Neural cell (in vitro differentiated cells): ENCODE measurements at regions not wholly inside any gene's neighbourhood (a gene's known extent, or its start where the extent isn't known, plus 50 kb on each side); places are given as distances from the start of the nearest gene placed in this dataset.

Source experiments
- H2AFZ ChIP-seq: fragments of 200-600, 300-800 bp; sonication (generic), shearing (Covaris generic); 2 replicates; pipeline ENCODE4 v1.6.0; 2014; ENCODE audit warnings: low read depth, mild to moderate bottlenecking, antibody characterized with exemption, low read length, moderate library complexity
- H3F3A ChIP-seq: fragments of 200-600 bp; shearing (Covaris generic); 2 replicates; pipeline ENCODE4 v1.6.1; 2016; ENCODE audit warnings: mild to moderate bottlenecking, moderate library complexity, mixed read lengths, antibody characterized with exemption, low read length; ENCODE audit not compliant: insufficient read depth, poor library complexity, severe bottlenecking
- H3K27ac ChIP-seq: fragments of 200-600, 300-800 bp; sonication (generic), shearing (Covaris generic); 2 replicates; pipeline ENCODE4 v1.5.1; 2014; ENCODE audit warnings: mild to moderate bottlenecking, low read length, moderate library complexity
- H3K27me3 ChIP-seq: fragments of 300-800, 200-600 bp; sonication (generic), shearing (Covaris generic); 2 replicates; pipeline ENCODE4 v1.6.0; 2014; ENCODE audit warnings: mild to moderate bottlenecking, low read depth, low read length, moderate library complexity; ENCODE audit not compliant: insufficient read depth
- H3K36me3 ChIP-seq: fragments of 300-800, 200-600 bp; sonication (generic), shearing (Covaris generic); 2 replicates; pipeline ENCODE4 v1.5.1; 2014; ENCODE audit warnings: mild to moderate bottlenecking, antibody characterized with exemption, low read length, moderate library complexity; ENCODE audit not compliant: insufficient read depth
- H3K4me2 ChIP-seq: fragments of 300-800, 200-600 bp; sonication (generic), shearing (Covaris generic); 2 replicates; pipeline ENCODE4 v1.6.0; 2014; ENCODE audit warnings: mild to moderate bottlenecking, low read length
- H3K4me3 ChIP-seq: fragments of 300-800, 200-600 bp; sonication (generic), shearing (Covaris generic); 2 replicates; pipeline ENCODE4 v1.5.1; 2014; ENCODE audit warnings: mild to moderate bottlenecking, low read length, moderate library complexity
- H3K79me2 ChIP-seq: fragments of 200-600 bp; shearing (Covaris generic); replicated peaks from 2 replicates; pipeline ENCODE4 v1.6.0; 2014; ENCODE audit warnings: mild to moderate bottlenecking, low read length, moderate library complexity; ENCODE audit not compliant: insufficient read depth
- H3K9ac ChIP-seq: fragments of 300-800, 200-600 bp; sonication (generic), shearing (Covaris generic); 2 replicates; pipeline ENCODE4 v1.6.1; 2016; ENCODE audit warnings: mild to moderate bottlenecking, low read length, mixed read lengths
- H3K9me2 ChIP-seq: fragments of 200-600 bp; shearing (Covaris generic); 2 replicates; pipeline ENCODE4 v1.6.1; 2016; ENCODE audit warnings: mild to moderate bottlenecking, low read length, mixed read lengths; ENCODE audit not compliant: insufficient read depth
- H3K9me3 ChIP-seq: fragments of 200-600, 300-800 bp; sonication (generic), shearing (Covaris generic); 2 replicates; pipeline ENCODE4 v1.6.1; 2016; ENCODE audit warnings: mild to moderate bottlenecking, mixed run types, low read length, moderate library complexity, mixed read lengths
- H4K20me1 ChIP-seq: fragments of 200-600 bp; shearing (Covaris generic); 2 replicates; pipeline ENCODE4 v1.6.1; 2016; ENCODE audit warnings: mild to moderate bottlenecking, mixed run types; ENCODE audit not compliant: insufficient read depth
- CTCF ChIP-seq: fragments of 450-650 bp; IDR thresholded peaks from 2 replicates; pipeline ENCODE4 v1.5.1; 2014; ENCODE audit warnings: antibody characterized with exemption, mild to moderate bottlenecking, moderate library complexity; ENCODE audit not compliant: poor library complexity, severe bottlenecking
- EP300 ChIP-seq: fragments of 450-650 bp; conservative IDR thresholded peaks from 2 replicates; pipeline ENCODE4 v1.6.1; 2014; ENCODE audit warnings: antibody characterized with exemption, mild to moderate bottlenecking, moderate library complexity; ENCODE audit not compliant: poor library complexity, severe bottlenecking
- EZH2 ChIP-seq: fragments of 200-600, 300-800 bp; shearing (Covaris generic), sonication (generic); IDR thresholded peaks from 2 replicates; pipeline ENCODE4 v1.6.1; 2014; ENCODE audit warnings: antibody characterized with exemption, low read length, borderline replicate concordance, mild to moderate bottlenecking; ENCODE audit not compliant: insufficient read depth, poor library complexity, severe bottlenecking
- MXI1 ChIP-seq: fragments of 450-650 bp; conservative IDR thresholded peaks from 2 replicates; pipeline ENCODE4 v1.6.1; 2014; ENCODE audit warnings: antibody characterized with exemption, mild to moderate bottlenecking; ENCODE audit not compliant: poor library complexity, severe bottlenecking
- POLR2AphosphoS5 ChIP-seq: IDR thresholded peaks from 2 replicates; pipeline ENCODE4 v1.6.1; 2012
- RAD21 ChIP-seq: fragments of 450-650 bp; conservative IDR thresholded peaks from 2 replicates; pipeline ENCODE4 v1.6.1; 2014; ENCODE audit warnings: antibody characterized with exemption, mild to moderate bottlenecking, moderate library complexity
- SMC3 ChIP-seq: fragments of 450-650 bp; conservative IDR thresholded peaks from 2 replicates; pipeline ENCODE4 v1.6.1; 2014; ENCODE audit warnings: antibody characterized with exemption, mild to moderate bottlenecking, moderate library complexity; ENCODE audit not compliant: poor library complexity
- TAF1 ChIP-seq: IDR thresholded peaks from 2 replicates; pipeline ENCODE4 v1.6.1; 2012; ENCODE audit warnings: low read depth
- TF ChIP-seq, protein P1 (sequence below): IDR thresholded peaks from 2 replicates; pipeline ENCODE4 v1.6.1; 2012; ENCODE audit warnings: borderline replicate concordance

DNA sequence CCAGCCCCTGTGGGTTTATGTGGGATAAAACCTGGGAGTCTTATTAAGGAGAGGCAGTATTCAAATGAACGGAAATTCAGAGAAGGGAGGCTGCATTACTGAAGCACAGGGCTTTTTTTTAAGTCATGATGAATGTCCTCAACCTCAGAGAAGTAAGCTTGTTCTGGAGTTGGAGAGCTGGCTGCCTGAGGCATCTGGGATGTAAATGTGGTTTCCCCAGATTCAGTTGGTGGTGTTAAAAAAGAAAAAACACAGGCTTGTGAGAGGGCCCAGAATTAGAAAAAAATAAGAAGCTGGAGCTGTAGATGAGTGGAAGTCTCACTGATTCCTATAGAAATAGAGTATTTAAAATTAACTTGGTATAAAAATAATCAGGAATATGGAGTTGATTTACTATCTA is 64.0 kb upstream of the GPR12 start:
- Histone ChIP-seq H3K27me3 (no peaks in the 10 kb centered on the region), H3K4me2 (no peak overlapping the region), H3K9me3 (no peaks in the 10 kb centered on the region), H3K9ac (no peak overlapping the region), H3K36me3 (no peaks in the 10 kb centered on the region), H4K20me1 (no peaks in the 10 kb centered on the region), H3K79me2 (no peaks in the 10 kb centered on the region), H2AFZ (no peak overlapping the region), H3K27ac (no peak overlapping the region), H3K4me3 (no peak overlapping the region), H3K9me2 (no peaks in the 10 kb centered on the region), H3F3A (no peaks in the 10 kb centered on the region)
- TF ChIP-seq TAF1 = no peak
- TF ChIP-seq MXI1 = no peak
- TF ChIP-seq EP300 = no peak
- no peak for TF ChIP-seq CTCF
- TF ChIP-seq POLR2AphosphoS5 = no peak
- no peak for TF ChIP-seq EZH2
- no peak for TF ChIP-seq SMC3
- no peak for TF ChIP-seq RAD21
- TF ChIP-seq, protein P1, sequence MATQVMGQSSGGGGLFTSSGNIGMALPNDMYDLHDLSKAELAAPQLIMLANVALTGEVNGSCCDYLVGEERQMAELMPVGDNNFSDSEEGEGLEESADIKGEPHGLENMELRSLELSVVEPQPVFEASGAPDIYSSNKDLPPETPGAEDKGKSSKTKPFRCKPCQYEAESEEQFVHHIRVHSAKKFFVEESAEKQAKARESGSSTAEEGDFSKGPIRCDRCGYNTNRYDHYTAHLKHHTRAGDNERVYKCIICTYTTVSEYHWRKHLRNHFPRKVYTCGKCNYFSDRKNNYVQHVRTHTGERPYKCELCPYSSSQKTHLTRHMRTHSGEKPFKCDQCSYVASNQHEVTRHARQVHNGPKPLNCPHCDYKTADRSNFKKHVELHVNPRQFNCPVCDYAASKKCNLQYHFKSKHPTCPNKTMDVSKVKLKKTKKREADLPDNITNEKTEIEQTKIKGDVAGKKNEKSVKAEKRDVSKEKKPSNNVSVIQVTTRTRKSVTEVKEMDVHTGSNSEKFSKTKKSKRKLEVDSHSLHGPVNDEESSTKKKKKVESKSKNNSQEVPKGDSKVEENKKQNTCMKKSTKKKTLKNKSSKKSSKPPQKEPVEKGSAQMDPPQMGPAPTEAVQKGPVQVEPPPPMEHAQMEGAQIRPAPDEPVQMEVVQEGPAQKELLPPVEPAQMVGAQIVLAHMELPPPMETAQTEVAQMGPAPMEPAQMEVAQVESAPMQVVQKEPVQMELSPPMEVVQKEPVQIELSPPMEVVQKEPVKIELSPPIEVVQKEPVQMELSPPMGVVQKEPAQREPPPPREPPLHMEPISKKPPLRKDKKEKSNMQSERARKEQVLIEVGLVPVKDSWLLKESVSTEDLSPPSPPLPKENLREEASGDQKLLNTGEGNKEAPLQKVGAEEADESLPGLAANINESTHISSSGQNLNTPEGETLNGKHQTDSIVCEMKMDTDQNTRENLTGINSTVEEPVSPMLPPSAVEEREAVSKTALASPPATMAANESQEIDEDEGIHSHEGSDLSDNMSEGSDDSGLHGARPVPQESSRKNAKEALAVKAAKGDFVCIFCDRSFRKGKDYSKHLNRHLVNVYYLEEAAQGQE = no peak

- Histone ChIP-seq H3K79me2 (no peaks in the 10 kb centered on the region), H4K20me1 (no peaks in the 10 kb centered on the region), H3K27me3 (no peaks in the 10 kb centered on the region), H3K4me2 (no peak overlapping the region), H3K36me3 (no peaks in the 10 kb centered on the region), H3K9me2 (no peaks in the 10 kb centered on the region), H3K9me3 (no peaks in the 10 kb centered on the region), H3K9ac (no peak overlapping the region), H3K4me3 (no peak overlapping the region), H3K27ac (no peak overlapping the region), H2AFZ (no peak overlapping the region), H3F3A (no peaks in the 10 kb centered on the region)
- TF ChIP-seq SMC3 (no peak), EZH2 (no peak), CTCF (no peak), POLR2AphosphoS5 (no peak), TAF1 (no peak), EP300 (no peak), MXI1 (no peak), RAD21 (no peak)
- TF ChIP-seq, protein P1 = no peak
These were observed 61.6 kb upstream of the GPR12 start for GRCh38 chr13:26822146-26822545.
